NCI-H1105 (cell line): ENCODE measurements at regions not wholly inside any gene's neighbourhood (a gene's known extent, or its start where the extent isn't known, plus 50 kb on each side); places are given as distances from the start of the nearest gene placed in this dataset.
"Not testable (repeated sequence)": the region's sequence is repeated elsewhere in the genome, so short reads cannot be mapped to it uniquely, and the experiment has no call there.

Source experiments
- DNase-seq: peaks from one replicate; lab custom pipeline; 2025; lab: John Stamatoyannopoulos, UW

GRCh38 chr14:27613102-27613501 lies 1015.3 kb upstream of the NOVA1 start:
- no peak for DNase-seq

- no peak for DNase-seq
Observed at GRCh38 chr14:27623782-27624181, 1025.9 kb upstream of the NOVA1 start.

- no peak for DNase-seq
Observed at GRCh38 chr14:27634056-27634970, 1036.5 kb upstream of the NOVA1 start.

GRCh38 chr14:27640688-27641087 lies 1042.9 kb upstream of the NOVA1 start:
- not testable (repeated sequence) for DNase-seq

GRCh38 chr14:27642251-27642866 lies 1044.5 kb upstream of the NOVA1 start:
- no peak for DNase-seq

GRCh38 chr14:27660683-27661082 lies 1062.8 kb upstream of the NOVA1 start:
- no peak for DNase-seq

GRCh38 chr14:27668531-27668930 lies 1070.7 kb upstream of the NOVA1 start:
- no peak for DNase-seq

- DNase-seq = no peak
Observed at GRCh38 chr14:27672047-27672446, 1074.2 kb upstream of the NOVA1 start.

GRCh38 chr14:27672811-27673737 lies 1075.2 kb upstream of the NOVA1 start:
- DNase-seq = not testable (repeated sequence)

GRCh38 chr14:27686137-27686536 lies 1080.5 kb upstream of the FOXG1 start:
- DNase-seq = no peak

GRCh38 chr14:27688841-27689444 lies 1077.6 kb upstream of the FOXG1 start:
- no peak for DNase-seq

- no peak for DNase-seq
Observed at GRCh38 chr14:27712364-27712763, 1054.2 kb upstream of the FOXG1 start.

GRCh38 chr14:27715561-27715960 lies 1051.0 kb upstream of the FOXG1 start:
- no peak for DNase-seq

GRCh38 chr14:27721760-27722159 lies 1044.8 kb upstream of the FOXG1 start:
- no peak for DNase-seq

GRCh38 chr14:27725482-27725881 lies 1041.1 kb upstream of the FOXG1 start:
- no peak for DNase-seq

GRCh38 chr14:27727251-27727770 lies 1039.3 kb upstream of the FOXG1 start:
- DNase-seq = no peak

- DNase-seq = no peak
Observed at GRCh38 chr14:27730204-27730603, 1036.4 kb upstream of the FOXG1 start.

- DNase-seq = no peak
Observed at GRCh38 chr14:27739657-27740156, 1026.9 kb upstream of the FOXG1 start.

GRCh38 chr14:27750114-27750513 lies 1016.5 kb upstream of the FOXG1 start:
- DNase-seq = no peak

- not testable (repeated sequence) for DNase-seq
Observed at GRCh38 chr14:27757642-27758041, 1008.9 kb upstream of the FOXG1 start.

- DNase-seq = not testable (repeated sequence)
Observed at GRCh38 chr14:27760367-27760766, 1006.2 kb upstream of the FOXG1 start.
